GM18873 (cell line): ENCODE measurements at regions not wholly inside any gene's neighbourhood (a gene's known extent, or its start where the extent isn't known, plus 50 kb on each side); places are given as distances from the start of the nearest gene placed in this dataset.

Experiments used
- ATAC-seq: cut with Tn5 transposase; IDR thresholded peaks from one replicate; pipeline ENCODE4 v1.9.1; 2021; ENCODE audit warnings: mild to moderate bottlenecking, moderate library complexity, moderate number of reproducible peaks; ENCODE audit not compliant: unreplicated experiment, low FRiP score

GRCh38 chr4:117324851-117325491, 239.6 kb upstream of the TRAM1L1 start:
- no peak for ATAC-seq

GRCh38 chr4:117326091-117326490, 240.7 kb upstream of the TRAM1L1 start:
- ATAC-seq, result no peak

- ATAC-seq, result no peak
These were observed 242.1 kb upstream of the TRAM1L1 start for GRCh38 chr4:117327491-117327890.

GRCh38 chr4:117328333-117328732, 243.0 kb upstream of the TRAM1L1 start:
- ATAC-seq, result no peak

GRCh38 chr4:117331817-117332216, 246.4 kb upstream of the TRAM1L1 start:
- no peak for ATAC-seq

GRCh38 chr4:117334451-117335188, 249.2 kb upstream of the TRAM1L1 start:
- ATAC-seq, result no peak

GRCh38 chr4:117357437-117357836, 272.1 kb upstream of the TRAM1L1 start:
- ATAC-seq, result no peak

GRCh38 chr4:117357866-117358265, 272.5 kb upstream of the TRAM1L1 start:
- ATAC-seq, result no peak

- no peak for ATAC-seq
These were observed 285.7 kb upstream of the TRAM1L1 start for GRCh38 chr4:117370944-117371668.

GRCh38 chr4:117375101-117375500, 289.7 kb upstream of the TRAM1L1 start:
- ATAC-seq, result no peak

- no peak for ATAC-seq
These were observed 291.3 kb upstream of the TRAM1L1 start for GRCh38 chr4:117376692-117377091.

GRCh38 chr4:117378942-117379341, 293.6 kb upstream of the TRAM1L1 start:
- no peak for ATAC-seq

GRCh38 chr4:117383468-117383867, 298.1 kb upstream of the TRAM1L1 start:
- no peak for ATAC-seq

GRCh38 chr4:117385526-117385925, 300.1 kb upstream of the TRAM1L1 start:
- no peak for ATAC-seq

GRCh38 chr4:117387072-117387471, 301.7 kb upstream of the TRAM1L1 start:
- no peak for ATAC-seq

GRCh38 chr4:117400039-117400835, 314.9 kb upstream of the TRAM1L1 start:
- no peak for ATAC-seq

GRCh38 chr4:117412661-117413060, 327.3 kb upstream of the TRAM1L1 start:
- no peak for ATAC-seq

GRCh38 chr4:117417856-117418255, 332.5 kb upstream of the TRAM1L1 start:
- ATAC-seq, result no peak

- no peak for ATAC-seq
These were observed 335.6 kb upstream of the TRAM1L1 start for GRCh38 chr4:117420948-117421347.

- ATAC-seq, result no peak
These were observed 336.3 kb upstream of the TRAM1L1 start for GRCh38 chr4:117421706-117422105.

GRCh38 chr4:117422297-117422696, 336.9 kb upstream of the TRAM1L1 start:
- no peak for ATAC-seq
